GM23338 (cell line): ENCODE measurements at regions not wholly inside any gene's neighbourhood (a gene's known extent, or its start where the extent isn't known, plus 50 kb on each side); places are given as distances from the start of the nearest gene placed in this dataset.

ENCODE experiments used
- ATAC-seq: fragments of 200-7000 bp; cut with Tn5 transposase; 3 replicates; pipeline ENCODE4 v1.9.1; 2020
- DNase-seq: peaks from one replicate; pipeline ENCODE4 v3.0.0-alpha.2; 2015; ENCODE audit warnings: low spot score
- H2AFZ ChIP-seq: fragments of 200-600 bp; sonication (generic); 2 replicates; pipeline ENCODE4 v1.8.0; 2016; ENCODE audit warnings: antibody characterized with exemption, mild to moderate bottlenecking, moderate library complexity
- H3F3A ChIP-seq: fragments of 200-600 bp; sonication (generic); replicated peaks from 2 replicates; pipeline ENCODE4 v1.8.0; 2017; ENCODE audit warnings: antibody characterized with exemption, mixed run types, low read depth
- H3K27ac ChIP-seq: fragments of 200-600 bp; sonication (generic); 2 replicates; pipeline ENCODE4 v1.6.1; 2016; ENCODE audit warnings: low read depth
- H3K27me3 ChIP-seq: fragments of 200-600 bp; sonication (generic); 2 replicates; pipeline ENCODE4 v1.8.0; 2016; ENCODE audit warnings: mild to moderate bottlenecking, mixed run types, moderate library complexity; ENCODE audit not compliant: insufficient read depth
- H3K36me3 ChIP-seq: fragments of 200-600 bp; sonication (generic); 2 replicates; pipeline ENCODE4 v1.8.0; 2016; ENCODE audit warnings: mild to moderate bottlenecking; ENCODE audit not compliant: insufficient read depth
- H3K4me1 ChIP-seq: fragments of 200-600 bp; sonication (generic); 2 replicates; pipeline ENCODE4 v1.8.0; 2016; ENCODE audit warnings: mild to moderate bottlenecking, moderate library complexity; ENCODE audit not compliant: insufficient read depth
- H3K4me2 ChIP-seq: fragments of 200-600 bp; sonication (generic); 2 replicates; pipeline ENCODE4 v1.7.1; 2017; ENCODE audit warnings: mixed run types
- H3K4me3 ChIP-seq: fragments of 200-600 bp; sonication (generic); 2 replicates; pipeline ENCODE4 v1.6.1; 2016; ENCODE audit warnings: mixed run types
- H3K79me2 ChIP-seq: fragments of 200-600 bp; sonication (generic); replicated peaks from 2 replicates; pipeline ENCODE4 v1.8.0; 2017; ENCODE audit warnings: mild to moderate bottlenecking; ENCODE audit not compliant: insufficient read depth
- H3K9me2 ChIP-seq: fragments of 200-600 bp; sonication (generic); 2 replicates; pipeline ENCODE4 v1.8.0; 2017; ENCODE audit not compliant: insufficient read depth
- H4K20me1 ChIP-seq: fragments of 200-600 bp; sonication (generic); replicated peaks from 2 replicates; pipeline ENCODE4 v1.8.0; 2017; ENCODE audit warnings: mild to moderate bottlenecking; ENCODE audit not compliant: insufficient read depth
- H3K27ac Mint-ChIP-seq: 2 replicates; pipeline ENCODE4 v1.8.0; 2020; ENCODE audit warnings: inconsistent platforms, mild to moderate bottlenecking, moderate library complexity, mixed read lengths
- H3K27me3 Mint-ChIP-seq: 3 replicates; pipeline ENCODE4 v1.8.0; 2022; ENCODE audit warnings: low read depth, mild to moderate bottlenecking, moderate library complexity, mixed read lengths, inconsistent platforms; ENCODE audit not compliant: insufficient read depth, poor library complexity
- H3K36me3 Mint-ChIP-seq: 3 replicates; pipeline ENCODE4 v1.8.0; 2021; ENCODE audit warnings: low read depth, mild to moderate bottlenecking, inconsistent platforms, moderate library complexity, mixed read lengths
- H3K4me1 Mint-ChIP-seq: 3 replicates; pipeline ENCODE4 v1.8.0; 2020; ENCODE audit warnings: mild to moderate bottlenecking, inconsistent platforms, mixed read lengths
- H3K4me3 Mint-ChIP-seq: 3 replicates; pipeline ENCODE4 v1.8.0; 2021; ENCODE audit warnings: moderate library complexity, mild to moderate bottlenecking, inconsistent platforms, mixed read lengths
- H3K9me3 Mint-ChIP-seq: 3 replicates; pipeline ENCODE4 v1.8.0; 2020; ENCODE audit warnings: moderate library complexity, mild to moderate bottlenecking, inconsistent platforms, mixed read lengths
- CREB1 ChIP-seq: fragments of 250-450 bp; sonication (Bioruptor Pico); IDR thresholded peaks from 2 replicates; pipeline ENCODE4 v1.5.0; 2020; ENCODE audit warnings: low read depth, mild to moderate bottlenecking, moderate library complexity
- CTCF ChIP-seq, 2 experiments: fragments of 200-600 bp in 1 of 2; sonication (generic) in 1 of 2; conservative IDR thresholded peaks; 2 replicates each; pipeline versions ENCODE4 v1.5.1 to v1.6.1; 2016 to 2017; ENCODE audit warnings: antibody characterized with exemption in 2 of 2, low read depth in 2 of 2, mild to moderate bottlenecking in 2 of 2, moderate library complexity in 1 of 2
- ETS1 ChIP-seq: IDR thresholded peaks from 2 replicates; pipeline ENCODE4 v1.6.1; 2016; ENCODE audit warnings: antibody characterized with exemption
- EZH2phosphoT487 ChIP-seq: fragments of 200-600 bp; sonication (generic); IDR thresholded peaks from one replicate; pipeline ENCODE4 v1.8.1; 2018; ENCODE audit warnings: antibody characterized with exemption; ENCODE audit not compliant: unreplicated experiment
- JUNB ChIP-seq: IDR thresholded peaks from one replicate; pipeline ENCODE4 v1.6.1; 2016; ENCODE audit warnings: antibody characterized with exemption; ENCODE audit not compliant: unreplicated experiment
- NANOG ChIP-seq: IDR thresholded peaks from 2 replicates; pipeline ENCODE4 v1.6.1; 2016; ENCODE audit warnings: antibody characterized with exemption, borderline replicate concordance
- POLR2AphosphoS5 ChIP-seq: IDR thresholded peaks from 2 replicates; pipeline ENCODE4 v1.6.1; 2016; ENCODE audit warnings: antibody characterized with exemption, low read depth
- ZNF114 ChIP-seq: fragments of 250-450 bp; sonication (Bioruptor Pico); IDR thresholded peaks from 2 replicates; pipeline ENCODE4 v1.5.0; 2020; ENCODE audit warnings: mild to moderate bottlenecking, moderate library complexity
- ZNF462 ChIP-seq: fragments of 250-450 bp; sonication (Bioruptor Pico); IDR thresholded peaks from 2 replicates; pipeline ENCODE4 v1.5.0; 2020; ENCODE audit warnings: mild to moderate bottlenecking, moderate library complexity

- Histone ChIP-seq H3K4me3 (no peak overlapping the region), H3K4me1 (no peaks in the 10 kb centered on the region), H3K27ac (no peak overlapping the region), H3K9me2 (no peaks in the 10 kb centered on the region), H2AFZ (no peak overlapping the region), H4K20me1 (no peaks in the 10 kb centered on the region), H3F3A (no peaks in the 10 kb centered on the region), H3K27me3 (no peaks in the 10 kb centered on the region), H3K4me2 (no peak overlapping the region), H3K36me3 (no peaks in the 10 kb centered on the region), H3K79me2 (no peaks in the 10 kb centered on the region)
- TF ChIP-seq NANOG = no peak
- TF ChIP-seq ZNF114 = no peak
- no peak for TF ChIP-seq JUNB
- no peak for TF ChIP-seq EZH2phosphoT487
- no peak for TF ChIP-seq POLR2AphosphoS5
- no peak for TF ChIP-seq CTCF (conservative IDR thresholded peaks at IDR 0.05; ENCODE audit: low read depth in 2 of 2)
- no peak for TF ChIP-seq CREB1 (CRISPR knock-in tag)
- no peak for TF ChIP-seq ZNF462
- TF ChIP-seq ETS1 = no peak
- Mint-ChIP-seq H3K36me3 (no peaks in the 10 kb centered on the region), H3K27ac (no peak overlapping the region), H3K27me3 (no peaks in the 10 kb centered on the region), H3K4me3 (no peak overlapping the region), H3K9me3 (no peaks in the 10 kb centered on the region), H3K4me1 (peaks cover 3% of the 10 kb centered on the region; the same call in 1 of the 3 replicates)
- ATAC-seq (no peak), DNase-seq (no peak)
Measured at GRCh38 chr5:89265511-89266179, 382.7 kb upstream of the MEF2C start.
